ENCODE measurements at regions not wholly inside any gene's neighbourhood (a gene's known extent, or its start where the extent isn't known, plus 50 kb on each side); places are given as distances from the start of the nearest gene placed in this dataset.
"Not testable (repeated sequence)": the region's sequence is repeated elsewhere in the genome, so short reads cannot be mapped to it uniquely, and the experiment has no call there.

DNA sequence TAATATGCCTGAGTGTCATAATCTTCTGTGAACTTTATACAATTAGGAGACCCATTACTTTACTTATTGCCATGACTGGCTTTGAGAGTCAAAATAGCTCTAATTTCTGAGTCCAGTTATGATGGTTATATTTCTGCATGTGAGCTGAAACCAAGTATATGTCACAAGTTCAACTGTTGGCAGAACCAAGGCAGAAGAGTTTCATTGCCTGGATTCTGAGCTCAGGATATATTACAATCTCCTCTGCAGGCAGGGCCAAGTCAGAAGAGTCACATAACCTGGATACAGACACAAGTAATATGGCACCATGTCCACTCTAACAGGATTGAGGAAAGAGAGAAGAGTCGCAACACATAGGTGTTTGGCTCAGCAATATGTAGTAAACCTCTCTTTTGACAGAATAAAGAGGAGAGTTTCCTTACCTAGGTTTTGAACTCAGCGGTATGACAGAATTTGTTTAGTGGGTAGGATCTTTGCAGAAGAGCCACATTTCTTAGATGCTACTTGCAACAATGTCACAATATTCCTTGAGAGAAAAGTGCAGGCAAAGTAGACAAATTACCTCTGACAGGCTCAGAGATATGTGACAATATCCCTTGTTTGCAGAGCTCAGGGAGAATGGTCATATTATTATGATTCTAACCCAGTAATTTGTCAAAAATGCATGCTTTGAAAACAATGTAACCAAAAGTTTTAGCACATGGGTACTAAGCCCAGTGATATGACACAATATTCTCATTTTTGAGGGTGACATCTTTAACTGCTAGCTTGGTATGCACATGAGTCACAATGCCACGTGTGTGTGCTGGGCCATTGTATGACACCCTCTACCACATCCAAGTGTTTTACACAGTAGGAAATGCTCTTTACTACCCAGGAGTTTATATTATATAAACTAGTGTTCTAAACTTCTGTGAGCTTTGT is 895.3 kb upstream of the AMELY start:
- no peak for DNase-seq (ENCODE audit: low read depth, low spot score)

DNA sequence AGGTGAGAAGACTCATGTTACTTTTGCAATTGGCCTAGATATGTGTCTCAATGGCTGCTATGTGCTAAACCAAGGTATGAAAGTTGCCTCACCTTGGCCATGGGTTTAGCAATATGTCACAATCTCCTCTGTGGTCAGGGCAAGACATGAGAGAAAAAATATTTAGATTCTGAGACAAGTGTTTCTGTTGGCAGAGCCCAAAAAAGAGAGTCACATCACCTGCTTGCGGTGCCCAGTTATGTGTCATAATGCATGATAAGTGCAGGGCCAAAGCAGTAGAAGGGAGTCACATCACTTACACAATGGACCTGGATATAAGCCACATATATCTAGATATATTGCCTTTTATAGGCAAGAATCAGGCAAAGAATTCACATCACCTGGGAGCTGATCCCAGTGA is 894.1 kb upstream of the AMELY start:
- no peak for DNase-seq (ENCODE audit: low read depth, low spot score)

DNA sequence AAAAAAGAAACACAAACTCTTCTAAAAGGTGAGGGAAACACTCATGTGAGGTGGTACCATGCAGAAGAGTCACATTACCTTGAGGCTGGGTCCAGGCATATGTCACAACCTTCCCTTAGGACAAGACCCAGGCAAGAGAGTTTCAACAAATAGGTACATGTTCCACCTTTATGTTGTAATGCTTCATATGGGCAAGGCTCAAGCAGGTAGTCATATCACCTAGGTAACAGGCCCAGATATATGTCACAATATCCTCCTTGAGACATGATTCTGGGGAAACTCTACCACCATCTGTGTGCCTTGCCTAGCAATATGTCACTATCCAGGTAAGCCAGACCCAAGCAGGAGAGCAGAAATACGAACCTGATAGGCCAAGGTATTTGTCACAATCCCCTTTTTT is 892.2 kb upstream of the AMELY start:
- DNase-seq (ENCODE audit: low read depth, low spot score) = no peak

DNA sequence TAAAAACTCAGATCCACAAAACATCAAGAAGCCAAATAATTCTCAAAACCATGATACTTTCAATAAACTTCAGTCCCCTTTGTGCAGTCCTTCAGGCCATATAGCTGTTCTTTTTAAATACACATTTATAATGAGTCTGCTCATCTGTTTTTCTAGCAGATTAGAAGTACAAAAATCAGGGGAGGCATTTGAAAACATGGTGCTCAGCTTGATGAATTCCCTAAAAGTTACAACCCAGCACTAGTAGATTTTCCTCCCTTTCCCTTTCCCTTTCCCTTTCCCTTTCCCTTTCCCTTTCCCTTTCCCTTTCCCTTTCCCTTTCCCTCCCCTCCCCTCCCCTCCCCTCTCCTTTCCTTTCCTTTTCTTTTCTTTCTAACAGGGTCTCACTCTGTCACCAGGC is 884.6 kb upstream of the AMELY start:
- DNase-seq (ENCODE audit: low read depth, low spot score) = no peak

DNA sequence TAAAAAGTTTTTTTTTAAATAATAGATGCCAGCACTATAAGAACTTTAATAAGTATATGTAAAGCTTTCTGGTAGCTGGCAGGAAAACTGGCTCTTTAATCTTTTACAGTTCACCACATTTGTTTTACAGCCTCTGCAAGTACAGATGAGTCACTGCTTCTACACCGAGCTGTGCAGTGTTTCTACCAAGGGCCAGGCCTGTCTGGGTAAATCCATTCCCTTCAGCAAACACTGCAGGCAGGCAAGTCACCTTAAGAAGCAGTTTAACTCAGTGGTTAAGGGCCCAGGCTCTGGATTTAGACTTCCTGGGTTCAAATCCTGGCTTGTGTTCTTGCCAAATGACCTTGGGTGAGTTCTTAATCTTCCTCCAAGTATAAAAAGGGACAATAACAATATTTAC is 882.9 kb upstream of the AMELY start:
- no peak for DNase-seq (ENCODE audit: low read depth, low spot score)

DNA sequence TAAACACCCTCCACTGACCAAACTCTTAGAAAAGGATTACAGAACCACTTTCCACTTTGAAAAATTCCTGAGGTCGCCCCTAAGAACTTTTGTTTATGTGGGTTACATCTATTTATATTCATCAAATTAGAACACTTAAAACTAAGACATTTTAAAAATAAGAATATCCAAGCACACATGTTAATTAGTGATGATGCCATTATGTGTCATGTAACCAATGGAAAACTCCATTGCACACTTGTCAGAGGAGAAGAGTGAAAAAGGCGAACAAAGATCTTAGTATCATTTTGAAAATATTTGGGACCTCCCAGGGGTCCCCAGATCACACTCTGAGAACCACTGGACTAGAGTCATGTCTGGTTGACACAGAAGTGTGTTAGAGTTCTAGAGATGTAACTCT is 882.4 kb upstream of the AMELY start:
- no peak for DNase-seq (ENCODE audit: low read depth, low spot score)

DNA sequence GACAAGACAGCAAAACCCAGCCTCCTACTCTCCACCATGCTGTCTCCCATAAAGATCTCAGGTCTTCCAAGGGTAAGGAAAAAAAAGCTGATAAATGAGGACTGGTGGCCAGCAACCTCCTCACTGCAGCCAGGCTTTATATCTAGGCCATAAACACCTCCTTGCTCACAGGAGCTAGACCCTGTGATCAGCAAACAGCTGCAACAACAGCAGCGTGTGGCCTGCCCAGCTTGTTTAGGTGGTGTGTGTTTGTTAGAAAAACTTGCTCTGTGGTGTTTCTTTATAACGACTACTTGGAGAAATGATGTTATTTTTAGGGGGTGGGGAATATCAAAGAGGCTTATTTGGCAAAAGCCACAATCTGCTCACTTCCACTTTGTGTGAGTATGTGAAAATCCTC is 880.9 kb upstream of the AMELY start:
- no peak for DNase-seq (ENCODE audit: low read depth, low spot score)

DNA sequence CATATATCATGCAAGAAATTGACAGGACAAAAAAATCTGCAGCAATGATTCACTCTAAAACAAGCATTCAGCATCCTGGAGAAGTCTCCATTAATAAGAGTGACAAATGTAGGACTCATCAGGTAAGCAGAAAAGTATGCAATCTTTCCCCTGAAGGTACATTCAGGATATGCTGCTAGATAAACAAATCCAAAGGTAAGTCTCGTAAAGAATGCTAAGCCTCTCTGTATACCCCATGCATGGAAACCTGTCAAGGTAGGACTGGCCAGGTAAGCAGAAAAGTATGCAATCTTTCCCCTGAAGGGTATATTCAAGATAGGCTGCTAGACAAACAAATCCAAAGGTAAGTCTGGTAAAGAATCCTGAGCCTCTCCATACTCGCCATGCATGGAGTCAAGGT is 869.9 kb upstream of the AMELY start:
- DNase-seq (ENCODE audit: low read depth, low spot score) = no peak

DNA sequence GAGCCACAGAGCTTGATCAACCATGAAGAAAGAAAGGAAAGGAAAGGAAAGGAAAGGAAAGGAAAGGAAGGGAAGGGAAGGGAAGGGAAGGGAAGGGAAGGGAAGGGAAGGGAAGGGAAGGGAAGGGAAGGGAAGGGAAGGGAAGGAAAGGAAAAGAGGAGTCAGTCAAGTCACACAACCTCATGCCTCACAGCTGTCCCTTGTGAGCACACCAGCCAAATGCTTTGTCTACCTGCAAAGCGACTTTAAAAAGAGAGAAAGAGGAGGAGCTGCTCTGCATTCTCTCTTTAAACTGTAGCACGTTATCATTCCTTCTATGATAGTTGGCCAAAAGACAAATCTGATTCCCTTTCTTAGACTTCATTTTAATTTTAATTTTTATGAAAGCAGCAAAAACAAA is 863.9 kb upstream of the AMELY start:
- not testable (repeated sequence) for DNase-seq (ENCODE audit: low read depth, low spot score)

DNA sequence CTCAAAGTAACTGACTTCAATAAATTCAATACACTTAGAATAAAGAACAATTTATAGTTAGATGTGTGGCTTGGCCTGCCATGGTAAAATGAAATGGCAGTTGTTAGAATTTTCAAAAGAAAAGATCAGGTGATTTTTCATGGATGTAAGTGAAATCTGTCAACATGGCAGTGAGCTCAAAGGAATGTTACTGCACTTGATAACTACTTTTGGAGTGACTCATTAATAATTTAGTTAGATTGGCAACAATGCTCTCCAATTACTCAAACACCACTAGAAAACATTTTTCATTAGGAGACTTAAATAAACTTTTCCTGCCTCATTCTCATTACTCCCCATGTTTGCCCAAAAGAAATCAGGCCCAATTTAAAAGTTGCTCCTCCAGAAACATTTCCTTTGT is 860.2 kb upstream of the AMELY start:
- no peak for DNase-seq (ENCODE audit: low read depth, low spot score)

DNA sequence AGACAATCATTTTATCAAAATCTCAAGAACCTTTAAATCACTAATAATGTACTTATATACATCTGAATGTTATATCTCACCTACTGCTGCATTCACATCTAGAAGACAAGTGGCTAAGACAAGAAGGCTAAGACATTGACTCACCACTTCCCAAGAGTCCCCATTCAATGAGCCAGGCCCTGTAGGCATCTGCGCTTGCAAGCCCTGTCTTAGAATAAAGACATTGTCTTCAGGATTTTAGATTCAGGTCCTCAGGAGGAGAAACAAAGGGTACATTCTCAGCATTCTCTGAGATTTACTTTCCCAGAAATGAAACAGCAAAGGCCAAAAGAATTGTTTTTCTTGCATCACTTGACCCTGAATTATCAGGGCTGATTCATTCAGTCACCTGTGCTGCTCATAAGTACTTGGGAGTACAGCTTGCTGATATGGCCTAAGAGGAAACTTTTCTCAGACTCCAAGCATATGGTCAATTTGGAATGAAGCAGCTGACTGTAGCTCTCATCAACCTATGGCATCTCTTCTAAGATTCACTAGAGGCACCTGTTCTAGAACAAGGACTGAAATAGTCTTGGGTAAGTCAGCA is 858.3 kb upstream of the AMELY start:
- no peak for DNase-seq (ENCODE audit: low read depth, low spot score)

DNA sequence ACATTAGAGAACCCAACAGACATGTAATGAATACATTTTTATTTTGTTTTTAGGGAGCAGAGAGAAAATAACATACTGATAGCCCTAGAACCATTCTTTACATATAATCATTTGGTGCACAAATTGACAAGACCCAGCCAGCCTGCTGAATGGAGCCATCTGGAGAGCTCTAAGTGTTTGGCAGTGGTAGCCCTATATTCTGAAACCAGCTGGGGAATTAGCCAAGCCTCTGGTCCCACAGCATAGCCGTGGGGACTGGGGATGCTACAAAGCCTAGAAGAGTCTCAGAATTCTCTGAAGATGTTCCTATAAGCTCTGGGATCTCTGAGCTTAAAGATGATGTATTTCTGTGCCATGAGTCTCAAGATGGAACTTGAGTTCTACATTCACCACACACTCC is 857.3 kb upstream of the AMELY start:
- no peak for DNase-seq (ENCODE audit: low read depth, low spot score)

DNA sequence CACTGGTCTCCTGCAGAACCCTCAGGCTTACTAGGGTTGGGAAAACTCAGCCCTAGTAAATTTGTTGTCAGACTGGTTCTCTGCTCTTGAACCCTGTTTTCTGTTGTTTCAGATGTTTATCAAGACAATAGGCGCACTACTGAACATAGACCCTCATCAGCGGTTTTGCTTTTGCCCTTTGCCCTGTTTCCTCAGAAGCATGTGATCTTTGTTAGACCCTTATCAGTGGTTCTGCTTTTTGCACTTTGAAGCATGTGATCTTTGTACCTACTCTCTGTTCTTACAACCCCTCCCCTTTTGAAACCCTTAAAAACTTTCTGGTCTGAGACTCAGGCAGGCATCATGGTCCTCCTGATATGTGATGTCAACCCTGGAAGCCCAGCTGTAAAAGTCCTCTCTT is 842.2 kb upstream of the AMELY start:
- DNase-seq (ENCODE audit: low read depth, low spot score) = no peak

DNA sequence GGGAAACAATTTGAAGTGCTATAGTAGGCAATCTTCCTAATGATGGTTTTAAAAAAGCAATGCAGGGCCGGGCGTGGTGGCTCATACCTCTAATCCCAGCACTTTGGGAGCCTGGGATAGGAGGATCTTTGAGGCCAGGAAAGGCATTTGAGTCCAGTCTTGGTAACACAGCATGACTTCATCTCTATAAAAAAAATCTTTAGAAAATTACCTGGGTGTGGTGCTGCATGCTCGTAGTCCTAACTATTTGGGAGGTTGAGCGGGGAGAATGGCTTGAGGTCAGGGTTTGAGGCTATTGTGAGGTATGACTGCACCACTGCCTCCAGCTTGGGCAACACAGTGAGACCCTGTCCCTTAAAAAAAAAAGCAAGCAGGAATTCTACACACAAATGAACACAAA is 835.2 kb upstream of the AMELY start:
- DNase-seq (ENCODE audit: low read depth, low spot score) = no peak

DNA sequence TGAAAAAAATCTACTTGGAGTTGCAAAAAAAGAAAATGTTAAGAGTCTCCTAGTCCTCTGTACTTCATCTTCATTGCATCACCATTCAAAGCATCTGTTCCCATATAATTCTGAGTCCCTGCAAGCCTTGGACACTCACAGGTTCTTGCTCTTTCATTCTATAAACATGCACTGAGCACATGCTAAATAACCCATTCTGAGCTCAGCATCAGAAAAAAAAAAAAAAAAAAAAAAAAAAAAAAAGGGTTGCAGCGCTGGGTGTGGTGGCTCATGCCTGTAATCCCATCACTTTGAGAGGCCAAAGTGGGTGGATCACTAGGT is 834.0 kb upstream of the AMELY start:
- no peak for DNase-seq (ENCODE audit: low read depth, low spot score)

DNA sequence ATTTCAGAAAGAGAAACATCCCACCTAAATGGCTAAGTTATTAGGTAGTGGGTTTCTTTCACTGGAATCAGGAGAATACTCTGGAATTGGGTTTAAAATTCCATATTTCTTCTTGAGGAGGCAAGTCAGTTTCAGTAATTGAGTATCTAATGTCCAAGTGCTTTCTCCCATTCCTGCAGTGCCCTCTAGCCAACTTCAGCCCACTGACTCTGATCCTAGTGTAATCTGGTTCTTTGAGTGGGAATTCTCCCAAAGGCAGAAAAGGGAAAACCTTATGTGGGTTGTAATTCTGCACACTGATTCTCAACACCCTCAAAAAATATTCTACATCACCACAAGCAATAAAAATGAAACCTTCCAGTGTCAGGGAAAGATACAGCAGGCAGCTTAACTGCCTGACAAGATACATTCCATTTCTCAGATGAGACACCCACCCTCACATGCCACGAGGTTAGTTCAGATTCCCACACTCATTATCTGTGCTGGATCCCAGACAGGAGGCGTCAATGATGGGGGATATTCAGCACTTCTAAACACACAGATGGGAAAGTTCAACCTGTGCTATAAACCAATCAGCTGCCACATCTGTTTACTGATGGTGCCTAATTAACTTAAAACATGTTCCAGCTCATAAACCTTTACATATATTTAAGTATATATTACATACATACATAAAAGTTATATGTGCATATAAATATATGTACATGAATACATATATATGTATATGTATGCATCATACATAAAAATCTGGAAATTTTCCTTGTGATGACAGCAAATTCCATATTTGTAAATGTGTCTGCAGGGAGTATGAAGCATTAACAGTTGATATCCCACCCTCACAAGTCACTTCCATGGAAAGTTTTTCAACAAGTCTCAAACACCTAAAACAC is 833.4 kb upstream of the AMELY start:
- DNase-seq (ENCODE audit: low read depth, low spot score) = no peak

DNA sequence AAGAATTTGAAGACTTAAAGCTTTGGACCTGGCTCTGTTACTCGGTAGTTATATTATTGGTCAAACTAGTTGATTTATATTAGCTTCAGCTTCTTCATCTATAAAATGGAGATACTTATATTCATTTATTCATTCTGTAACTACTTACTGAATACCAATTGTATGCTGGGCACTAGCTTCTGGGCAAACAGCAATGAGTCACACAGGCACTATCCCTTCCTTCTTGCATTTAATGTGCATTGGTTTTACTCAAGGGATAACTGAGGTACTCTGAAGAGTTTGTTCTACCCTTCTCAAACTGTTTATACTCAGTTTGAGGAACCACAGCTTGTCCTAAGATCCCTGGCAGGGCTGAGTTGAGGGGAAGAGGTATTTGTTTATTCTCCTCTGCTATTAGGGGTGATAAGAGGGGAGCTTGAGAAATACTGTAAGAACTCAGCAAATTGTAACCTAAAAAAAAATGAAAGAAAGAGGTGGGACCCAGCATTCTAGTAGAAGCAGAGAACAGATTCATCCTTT is 825.4 kb upstream of the AMELY start:
- no peak for DNase-seq (ENCODE audit: low read depth, low spot score)

DNA sequence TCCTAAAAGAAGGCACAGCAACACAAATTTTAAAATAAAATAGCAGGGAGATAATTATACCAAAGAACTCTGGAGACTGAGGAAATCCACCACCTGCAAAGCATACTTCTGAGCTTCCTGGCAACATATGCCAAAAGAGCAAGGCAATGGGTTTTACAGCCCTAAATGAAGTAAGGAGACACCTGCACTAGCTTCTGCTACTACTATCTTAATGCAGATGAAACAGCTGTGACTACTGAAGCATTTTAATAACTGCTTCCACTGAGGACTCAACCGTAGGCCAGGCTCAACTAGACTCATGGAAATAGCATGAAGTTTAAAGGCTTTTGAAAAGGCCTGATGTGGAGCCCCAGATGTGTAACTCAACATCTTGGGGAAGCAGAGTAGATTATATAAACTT is 820.1 kb upstream of the AMELY start:
- DNase-seq (ENCODE audit: low read depth, low spot score) = no peak

DNA sequence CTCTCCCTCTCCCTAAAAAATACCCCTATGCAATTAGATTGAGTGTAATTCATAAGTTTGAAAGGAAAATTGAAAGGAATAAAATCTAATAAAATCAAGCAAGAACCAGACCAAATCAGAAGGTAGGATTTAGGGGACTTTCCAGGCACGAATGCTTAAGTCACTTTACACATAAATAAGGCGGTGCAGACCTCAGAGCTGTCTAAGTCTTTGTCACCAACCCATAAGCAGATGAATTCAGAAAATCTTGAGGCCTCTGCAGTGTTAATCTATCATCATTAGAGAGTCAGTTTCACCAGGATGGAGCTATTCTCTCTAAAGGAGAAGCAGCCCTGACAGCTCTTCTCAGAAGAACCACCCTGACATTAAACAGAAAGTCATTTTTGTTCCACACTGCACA is 819.1 kb upstream of the AMELY start:
- no peak for DNase-seq (ENCODE audit: low read depth, low spot score)

DNA sequence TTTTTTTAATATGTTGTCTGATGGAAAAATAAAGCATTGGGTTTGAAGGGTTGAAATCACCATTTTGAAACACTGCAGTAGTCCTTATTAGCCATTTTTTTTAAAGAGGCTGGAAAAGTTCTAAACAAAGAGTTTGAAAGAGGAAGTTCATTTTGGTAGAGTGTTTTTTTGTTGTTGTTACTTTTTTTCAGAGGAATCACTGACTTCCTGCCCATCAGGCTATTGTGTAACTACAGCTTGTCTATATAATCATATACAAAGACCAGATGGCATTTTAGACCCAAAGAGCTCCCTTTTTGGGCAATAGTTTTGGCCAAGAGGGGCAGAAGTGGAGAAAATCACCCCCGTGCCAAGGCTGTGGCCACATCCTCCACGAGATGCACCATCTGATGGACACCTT is 818.5 kb upstream of the AMELY start:
- DNase-seq (ENCODE audit: low read depth, low spot score) = no peak

DNA sequence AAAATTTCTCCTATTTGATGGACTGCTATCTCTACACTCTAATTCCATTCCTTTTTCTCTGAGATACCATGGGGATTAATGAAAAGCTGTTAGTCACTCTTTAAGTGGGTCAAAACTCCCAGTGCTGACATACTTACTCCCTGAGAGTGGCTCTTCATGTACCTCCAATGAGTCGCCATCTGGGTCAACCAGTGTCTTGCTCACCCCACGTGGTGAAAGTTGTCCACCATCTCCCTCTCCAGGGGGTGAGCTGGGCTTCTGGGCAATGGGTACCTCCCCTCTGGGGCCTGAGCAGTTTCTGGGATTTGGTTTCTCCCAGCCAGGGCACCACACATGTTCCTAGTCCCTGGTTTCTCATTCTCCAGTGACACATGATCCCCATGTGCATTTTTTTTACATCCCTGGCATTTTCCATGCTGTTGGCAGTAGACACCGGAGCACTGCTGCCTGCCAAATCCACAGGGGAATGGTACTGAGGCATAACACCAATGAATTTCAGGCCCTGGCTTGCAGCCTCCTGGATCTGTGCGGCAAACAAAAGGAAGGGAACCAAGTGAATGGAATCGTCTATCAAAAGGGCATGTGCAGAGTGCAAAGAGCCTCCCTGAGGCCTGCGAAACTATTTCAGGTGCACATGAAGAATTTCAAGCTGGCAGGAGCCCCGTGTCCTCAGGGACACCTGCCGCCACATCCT is 817.9 kb upstream of the AMELY start:
- DNase-seq (ENCODE audit: low read depth, low spot score) = no peak

DNA sequence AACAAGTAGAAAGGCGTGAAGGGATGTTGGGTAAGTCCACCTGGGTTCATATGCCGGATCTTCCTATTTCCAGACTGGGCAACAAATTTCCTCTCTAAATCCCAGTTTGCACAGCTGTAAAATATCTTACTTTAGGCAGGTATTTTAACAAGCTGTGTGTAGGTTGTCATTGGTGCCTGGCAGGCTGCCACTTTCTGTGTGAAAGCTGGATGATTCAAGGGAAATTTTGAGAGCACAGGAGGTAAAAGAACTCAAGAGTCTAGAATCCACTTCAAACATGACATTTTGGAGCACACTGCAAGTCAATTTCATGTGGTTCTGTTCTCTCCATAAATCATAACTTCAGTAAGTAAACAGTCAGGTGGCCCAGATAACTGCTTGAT is 817.4 kb upstream of the AMELY start:
- DNase-seq (ENCODE audit: low read depth, low spot score) = no peak
